ENCODE measurements at regions not wholly inside any gene's neighbourhood (a gene's known extent, or its start where the extent isn't known, plus 50 kb on each side); places are given as distances from the start of the nearest gene placed in this dataset.
"Not testable (repeated sequence)": the region's sequence is repeated elsewhere in the genome, so short reads cannot be mapped to it uniquely, and the experiment has no call there.

DNA sequence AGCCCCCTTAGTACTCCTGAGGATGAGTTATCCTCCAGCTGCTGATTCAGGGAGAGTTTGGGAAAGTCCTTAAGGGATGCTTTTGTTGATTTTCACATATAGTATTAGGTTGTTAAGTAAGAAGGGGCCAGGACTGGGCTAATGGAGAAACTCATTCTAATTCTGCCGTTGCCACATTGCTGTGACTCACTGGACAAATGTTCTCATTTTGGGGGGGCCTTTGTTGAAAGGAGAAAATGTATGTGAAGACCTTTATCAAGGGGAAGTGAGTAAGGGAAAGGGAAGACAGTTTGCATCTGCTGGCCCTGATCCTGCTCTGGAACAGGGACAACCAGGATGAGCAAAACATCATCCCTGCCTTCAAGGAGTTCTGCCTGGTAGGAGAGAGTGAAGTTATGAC, 123.2 kb upstream of the FGGY start:
- DNase-seq (ENCODE audit: low spot score): peak; percentile 66

DNA sequence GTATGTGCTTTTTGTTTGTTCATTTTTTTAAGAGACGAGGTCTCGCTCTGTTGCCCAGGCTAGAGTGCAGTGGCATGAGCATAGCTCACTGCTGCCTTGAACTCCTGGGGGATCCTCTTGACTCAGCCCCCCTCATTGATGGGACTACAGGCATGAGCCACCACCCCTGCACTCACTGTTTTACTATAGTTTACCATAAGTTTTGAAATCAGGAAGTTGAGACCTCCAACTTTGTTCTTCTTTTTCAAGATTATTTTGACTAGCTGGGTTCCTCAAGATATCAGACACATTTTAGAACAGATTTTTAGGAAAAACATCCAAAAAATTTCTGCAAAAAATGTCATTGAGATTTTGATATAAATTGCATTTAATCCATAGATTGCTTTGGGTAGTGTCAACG, 120.4 kb upstream of the FGGY start:
- no peak for DNase-seq (ENCODE audit: low spot score)

DNA sequence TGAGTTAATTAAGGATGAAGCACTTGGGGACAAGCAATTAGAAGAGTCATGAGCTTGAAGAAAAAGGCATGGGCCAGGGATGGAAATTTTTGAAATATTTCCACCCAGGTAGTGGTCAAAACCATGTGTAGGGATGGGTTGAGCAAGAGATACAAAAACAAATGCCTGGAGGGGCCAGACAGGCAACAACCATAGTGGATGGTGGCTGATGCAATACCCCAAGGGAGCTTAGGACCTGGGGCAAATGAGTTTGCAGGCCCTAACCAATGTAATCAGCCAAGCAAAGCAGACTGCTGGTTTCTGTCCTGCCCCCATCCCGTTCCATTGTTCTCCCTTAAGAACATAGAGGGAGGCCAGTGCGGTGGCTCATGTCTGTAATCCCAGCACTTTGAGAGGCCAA, 119.1 kb upstream of the FGGY start:
- DNase-seq (ENCODE audit: low spot score): no peak

DNA sequence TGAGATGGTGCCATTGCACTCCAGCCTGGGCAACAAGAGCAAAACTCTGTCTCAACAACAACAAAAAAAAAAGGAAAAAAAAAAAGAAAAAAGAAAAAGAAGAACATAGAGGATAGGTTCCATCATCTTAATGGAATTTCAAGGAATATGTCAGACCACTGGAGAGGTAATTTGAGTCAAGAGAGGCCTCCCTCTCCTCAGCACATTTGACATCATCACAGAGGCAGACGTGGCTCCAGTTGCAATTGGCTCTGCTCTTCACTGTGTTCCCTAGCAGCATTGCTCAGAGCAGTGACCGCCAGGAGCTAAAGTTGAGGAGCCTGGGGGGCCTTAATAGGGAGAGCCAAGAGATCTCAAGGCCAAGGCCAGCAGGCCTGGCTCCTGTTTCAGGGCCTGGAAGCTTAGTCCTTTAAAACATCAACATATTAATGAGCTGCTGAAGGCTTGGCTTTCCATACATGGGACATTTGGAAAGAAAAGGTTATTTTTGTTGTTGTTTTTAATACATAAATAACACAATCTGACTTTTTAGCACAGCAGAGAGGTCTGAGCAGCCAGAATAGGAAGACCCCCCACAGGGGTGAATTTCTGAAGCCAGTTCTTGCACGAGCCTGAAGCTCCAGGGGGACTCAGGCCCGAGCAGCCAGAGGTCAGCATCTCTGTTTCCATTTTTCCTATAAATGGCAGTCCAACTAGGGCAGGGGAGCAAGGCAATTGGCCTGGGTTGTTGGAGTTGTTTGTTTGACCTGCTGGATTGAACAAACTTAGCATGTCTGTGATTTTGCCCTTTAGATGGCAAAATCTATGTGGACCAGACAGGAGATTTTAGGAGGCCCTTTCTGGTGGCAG, 118.3 kb upstream of the FGGY start:
- DNase-seq (ENCODE audit: low spot score): no peak

DNA sequence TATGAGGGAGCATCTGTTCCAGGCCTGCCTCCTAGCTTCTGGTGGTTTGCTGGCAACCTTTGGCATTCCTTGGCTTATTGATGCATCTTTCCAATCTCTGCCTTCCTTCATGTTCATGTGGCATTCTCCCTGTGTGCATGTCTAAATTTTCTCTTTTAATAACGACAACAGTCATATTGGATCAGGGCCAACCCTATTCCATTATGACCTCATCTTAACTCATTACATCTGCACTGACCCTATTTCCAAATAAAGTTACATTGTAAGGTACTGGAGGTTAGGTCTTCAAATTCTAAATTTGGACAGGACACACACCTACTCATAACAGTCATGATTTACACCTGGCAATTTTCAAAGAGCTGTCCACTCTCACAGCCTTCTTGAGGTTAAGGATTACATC, 117.2 kb upstream of the FGGY start:
- no peak for DNase-seq (ENCODE audit: low spot score)

DNA sequence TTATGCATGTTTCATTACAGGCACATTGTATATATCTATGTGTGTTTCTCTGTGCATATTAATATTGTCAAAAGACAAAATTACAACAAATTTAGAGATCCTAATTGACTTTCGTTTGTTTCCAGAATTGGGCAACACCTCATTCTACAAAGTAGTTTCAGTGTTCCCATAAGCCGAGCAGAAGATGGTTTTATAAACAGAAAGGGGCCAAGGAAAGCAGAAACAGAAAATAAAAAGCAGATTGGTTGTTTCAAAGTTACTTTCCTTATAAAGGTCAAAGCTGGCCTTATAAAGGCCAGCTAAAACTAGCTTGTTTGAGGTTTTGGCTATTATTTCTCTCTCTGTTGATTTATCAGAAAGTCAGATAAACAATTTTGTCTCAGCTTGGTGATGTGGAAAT, 116.2 kb upstream of the FGGY start:
- no peak for DNase-seq (ENCODE audit: low spot score)

DNA sequence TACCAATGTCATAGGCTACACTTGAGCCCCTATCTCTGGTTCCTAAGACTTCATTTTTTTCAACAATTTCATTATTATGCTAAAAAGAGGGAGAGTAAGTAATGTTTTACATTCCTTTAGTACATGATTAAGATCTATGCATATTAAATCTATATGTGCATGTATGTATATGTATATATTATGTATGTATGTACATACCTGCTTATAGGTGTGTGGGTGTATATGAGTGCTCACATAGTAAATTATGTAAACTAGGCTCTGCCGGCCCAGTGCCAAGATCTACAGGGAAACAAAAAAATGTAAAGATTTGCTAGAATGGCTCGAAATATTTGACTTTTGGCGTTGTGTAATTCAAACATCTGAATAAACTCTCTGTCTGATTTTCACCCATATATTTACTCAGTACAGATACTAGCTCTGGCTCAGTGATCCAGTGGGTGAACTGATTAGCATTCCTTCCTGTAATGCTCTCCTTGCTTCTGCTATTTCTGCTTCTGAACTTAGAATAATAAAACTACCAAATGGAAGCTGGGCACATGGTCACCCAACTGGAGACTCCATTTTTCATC, 113.1 kb upstream of the FGGY start:
- DNase-seq (ENCODE audit: low spot score): no peak

DNA sequence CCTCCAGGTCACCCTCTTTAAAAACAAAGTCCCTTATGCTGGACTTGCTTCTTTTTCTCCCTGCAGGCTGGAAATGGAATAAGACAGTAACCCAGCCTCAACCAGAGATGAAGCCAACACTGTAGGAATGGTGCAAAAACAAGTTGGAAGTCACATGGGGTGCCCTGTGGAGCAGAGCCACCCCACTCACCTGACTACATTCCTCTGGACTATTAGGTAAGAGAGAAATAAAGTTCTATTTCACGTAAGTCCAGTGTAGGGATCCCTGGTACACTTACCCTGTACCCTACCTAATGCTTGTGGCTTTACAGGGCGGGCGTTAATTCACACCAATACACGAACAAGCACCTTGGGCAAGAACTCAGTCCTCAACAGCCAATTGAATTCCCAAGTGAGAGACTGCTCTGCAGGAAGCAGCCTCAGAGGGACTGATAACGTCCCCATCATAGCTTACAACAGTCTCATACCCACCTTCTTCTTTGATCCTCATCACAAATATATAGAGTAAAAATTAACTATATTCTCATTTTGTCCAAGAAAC, 112.5 kb upstream of the FGGY start:
- no peak for DNase-seq (ENCODE audit: low spot score)

DNA sequence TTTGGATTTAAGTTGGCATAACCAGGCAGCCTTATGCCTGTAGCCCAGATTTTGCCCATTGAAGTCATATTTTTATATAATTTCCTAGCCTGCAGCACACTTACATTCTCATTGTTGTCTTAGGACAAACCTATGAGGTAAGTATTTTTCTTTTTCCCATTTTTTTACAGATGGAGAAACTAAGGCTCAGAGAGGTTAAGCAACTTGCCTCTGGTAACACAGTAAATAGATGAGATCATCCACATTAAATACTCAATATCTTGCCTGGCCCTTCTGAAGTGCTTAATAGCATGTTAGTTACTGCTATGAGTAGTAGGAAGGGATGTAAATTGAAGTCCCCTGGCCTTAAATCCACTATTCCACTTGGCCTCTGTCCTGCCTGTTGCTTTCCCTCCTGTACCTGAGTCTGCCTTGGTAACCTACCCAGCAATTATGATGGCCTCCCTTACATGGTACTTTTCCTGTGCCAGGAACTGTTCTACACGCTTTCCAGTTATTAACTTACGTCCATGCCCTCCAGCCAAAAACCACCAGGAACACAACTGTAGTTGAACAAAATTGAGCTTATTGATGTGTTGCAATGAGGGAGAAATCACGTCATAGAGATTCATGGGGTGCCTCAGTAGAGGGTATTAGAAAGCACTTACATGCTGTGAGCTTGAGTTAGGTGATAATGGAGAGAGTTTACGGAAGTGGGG, 111.6 kb upstream of the FGGY start:
- DNase-seq (ENCODE audit: low spot score): no peak

DNA sequence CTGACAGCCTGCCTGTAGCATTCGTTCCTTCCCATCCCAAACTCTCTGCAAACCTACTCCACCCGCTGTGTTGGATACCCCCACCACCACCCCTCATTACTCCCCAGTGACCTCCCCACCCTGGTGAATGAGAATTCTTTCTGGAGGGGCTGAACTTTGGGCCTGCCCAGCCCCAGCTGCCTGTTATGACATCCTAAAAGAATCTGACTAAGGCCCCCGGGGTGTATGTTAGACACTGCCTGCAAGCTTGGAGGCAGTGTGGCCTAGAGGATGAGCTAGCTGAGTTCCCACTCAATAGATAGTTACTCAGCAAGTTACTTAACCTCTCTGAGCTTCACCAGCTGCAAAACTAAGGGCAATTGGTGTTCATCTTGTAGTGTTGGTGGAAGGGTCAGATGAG, 110.2 kb upstream of the FGGY start:
- DNase-seq (ENCODE audit: low spot score): peak; percentile 68

DNA sequence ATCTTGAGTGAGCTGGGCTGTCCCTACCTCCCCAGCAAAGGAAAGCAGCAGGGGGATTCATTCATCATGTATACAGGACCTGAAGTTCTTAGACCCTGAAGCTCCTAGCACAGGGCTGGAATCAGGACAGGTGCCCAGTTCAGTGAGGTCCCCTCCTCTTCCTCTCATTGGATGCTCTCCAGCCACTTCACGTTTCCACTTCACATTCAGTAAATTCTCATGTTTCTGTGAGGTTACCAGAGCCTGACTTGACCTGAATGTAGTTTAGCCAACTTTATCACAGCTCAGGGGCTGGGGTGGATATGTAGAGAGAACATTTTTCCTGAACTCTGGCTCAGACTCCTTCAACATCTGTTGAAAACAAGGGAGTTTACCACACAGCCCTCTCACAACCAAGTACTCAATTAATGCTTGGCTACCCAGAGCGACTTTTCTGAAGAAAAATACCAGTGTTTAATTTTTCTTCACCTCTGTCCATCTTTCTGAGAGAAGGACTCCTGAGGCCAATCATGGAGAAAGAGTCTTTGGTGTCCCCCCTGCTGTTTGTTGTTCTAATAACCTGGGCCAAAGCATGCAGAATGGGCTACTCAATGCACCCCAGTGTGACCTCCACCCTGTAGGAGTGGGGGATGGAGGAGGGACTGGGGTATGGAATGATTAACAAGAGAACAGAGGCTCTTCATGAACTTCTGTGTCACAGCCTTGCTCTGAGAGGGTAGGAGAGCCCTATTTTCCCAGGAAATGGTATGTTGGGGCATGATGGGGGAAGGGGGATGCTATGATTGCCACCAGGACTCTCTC, 108.3 kb upstream of the FGGY start:
- no peak for DNase-seq (ENCODE audit: low spot score)

DNA sequence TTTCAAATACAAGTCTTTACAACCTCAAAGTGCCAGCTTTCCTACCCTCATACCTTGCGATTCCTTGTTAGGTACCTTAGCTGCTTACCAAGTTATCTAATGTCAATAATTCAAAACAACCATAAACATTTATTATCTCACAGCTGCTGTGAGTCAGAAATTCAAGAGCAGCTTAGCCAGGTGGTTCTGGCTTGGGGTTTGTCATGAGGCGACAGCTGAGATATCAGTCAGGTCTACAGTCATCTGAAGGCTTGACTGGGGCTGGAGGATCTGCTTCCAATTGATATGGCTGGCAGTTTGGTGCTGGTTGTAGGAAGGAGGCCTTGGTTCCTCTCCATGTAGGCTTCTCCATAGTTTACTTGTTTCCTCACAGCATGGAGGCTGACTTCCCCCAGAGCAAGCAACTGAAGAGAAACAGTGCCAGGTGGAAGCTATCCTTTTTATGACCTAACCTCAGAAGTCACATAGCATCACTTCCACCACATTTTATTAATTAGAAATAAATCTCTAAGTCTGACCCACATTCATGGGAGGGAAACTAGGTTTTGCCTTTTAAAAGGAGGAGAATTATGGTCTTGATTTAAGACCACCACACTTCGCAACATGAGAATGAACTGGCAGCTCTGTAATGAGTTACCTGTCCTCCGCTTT, 103.3 kb upstream of the FGGY start:
- no peak for DNase-seq (ENCODE audit: low spot score)

DNA sequence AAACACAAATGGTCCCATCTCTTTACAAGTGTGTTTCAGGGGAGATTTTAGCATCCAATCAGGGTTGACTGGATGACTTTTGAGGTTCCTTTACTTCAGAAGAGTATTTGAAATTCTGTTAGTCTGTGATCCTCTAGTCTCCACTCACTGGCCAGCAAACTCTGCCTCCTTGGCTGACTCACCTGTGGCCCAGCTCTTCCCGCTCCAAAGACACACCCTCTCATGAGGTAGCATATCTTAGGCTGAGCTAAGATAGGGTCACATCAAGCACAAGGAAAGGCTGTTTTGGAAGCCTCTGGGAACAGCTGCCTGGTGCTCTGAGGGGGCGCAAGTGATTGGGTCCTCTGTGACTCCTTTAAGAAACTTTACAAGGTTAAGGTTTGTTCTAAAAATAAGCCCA, 102.3 kb upstream of the FGGY start:
- no peak for DNase-seq (ENCODE audit: low spot score)

DNA sequence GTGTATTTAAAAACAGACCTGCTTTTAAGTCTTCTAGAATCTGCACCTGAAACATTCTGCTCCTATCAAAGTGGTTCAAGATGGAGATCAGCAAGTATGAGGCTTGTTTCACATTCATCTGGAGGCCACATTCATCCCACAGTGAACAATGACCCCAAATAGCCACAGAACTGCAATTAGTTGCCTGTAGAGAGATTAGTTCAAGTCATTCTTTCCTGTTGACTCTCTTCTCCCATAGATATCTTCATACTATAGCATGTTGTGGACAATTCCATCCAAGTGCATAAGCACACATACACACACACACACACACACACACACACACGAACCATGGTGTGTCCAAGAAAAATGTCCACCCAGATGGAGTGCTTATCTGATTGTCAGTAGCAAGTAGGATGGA, 101.7 kb upstream of the FGGY start:
- DNase-seq (ENCODE audit: low spot score): no peak

DNA sequence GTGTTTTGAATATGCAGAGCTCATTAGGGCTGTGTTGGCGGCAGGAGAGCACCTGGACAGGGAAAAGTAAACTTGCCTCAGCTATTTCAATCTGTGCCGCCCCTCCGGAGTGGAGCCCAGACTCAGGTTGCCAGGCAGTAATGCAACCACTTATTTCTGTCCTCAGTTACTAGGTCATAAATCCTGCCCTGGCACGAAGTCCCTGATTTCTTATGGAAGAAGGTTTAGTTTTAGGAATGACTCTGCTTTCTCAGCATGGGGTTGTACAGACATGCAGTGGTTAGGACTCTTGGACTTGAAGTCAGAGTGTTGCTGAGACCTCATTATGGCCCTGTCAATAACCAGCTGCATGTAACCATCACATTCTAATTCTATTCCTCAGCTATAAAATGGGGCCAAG, 98.3 kb upstream of the FGGY start:
- no peak for DNase-seq (ENCODE audit: low spot score)

DNA sequence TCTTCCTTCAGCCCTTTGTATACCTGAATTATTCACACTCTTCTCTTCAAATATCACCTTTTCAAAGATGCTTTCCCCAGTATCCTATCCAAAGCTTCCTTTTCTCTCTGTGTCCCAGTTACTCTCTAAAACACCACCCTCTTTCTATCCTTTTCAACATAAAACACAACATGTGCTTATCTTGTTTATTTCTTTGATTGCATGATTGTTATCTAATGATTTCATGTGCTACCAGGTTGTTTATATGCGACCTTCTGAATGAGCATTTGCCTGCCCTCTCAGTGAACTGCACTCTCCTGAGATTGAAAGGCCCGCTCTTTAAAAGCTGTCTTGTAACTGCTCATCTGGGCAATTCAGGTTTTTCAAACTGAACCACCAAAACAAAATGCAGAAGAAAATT, 97.7 kb upstream of the FGGY start:
- no peak for DNase-seq (ENCODE audit: low spot score)

DNA sequence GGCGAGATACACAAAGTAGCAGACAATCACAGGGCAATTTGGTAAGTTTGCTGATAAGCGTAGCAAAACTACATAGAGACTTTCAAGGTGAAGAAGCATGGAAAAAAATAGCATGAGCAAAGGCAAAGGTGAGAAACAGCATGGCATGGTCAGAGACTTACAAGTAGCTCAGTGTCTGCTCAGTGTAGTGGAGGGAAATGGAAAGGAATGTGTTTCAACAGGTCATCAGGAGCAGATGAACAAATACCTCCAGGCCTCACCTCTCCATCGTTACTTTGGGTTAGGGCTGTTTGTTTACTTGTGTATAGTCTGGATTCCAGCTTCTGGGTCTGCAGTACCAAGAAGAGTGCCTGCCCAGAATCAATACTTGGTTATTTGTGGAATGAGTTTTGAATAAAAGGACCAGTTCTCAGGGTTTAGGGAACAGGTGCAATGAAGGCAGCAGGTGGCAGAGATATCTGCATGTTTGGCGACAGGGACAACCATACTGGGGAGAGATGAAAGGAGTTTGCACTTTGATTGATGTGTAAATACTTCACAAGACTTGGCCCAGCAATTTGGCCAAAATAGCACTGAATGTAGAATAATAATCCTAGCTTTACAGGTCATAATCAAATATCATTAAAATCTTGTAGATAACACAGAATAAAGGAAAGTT, 97.0 kb upstream of the FGGY start:
- DNase-seq (ENCODE audit: low spot score): no peak

DNA sequence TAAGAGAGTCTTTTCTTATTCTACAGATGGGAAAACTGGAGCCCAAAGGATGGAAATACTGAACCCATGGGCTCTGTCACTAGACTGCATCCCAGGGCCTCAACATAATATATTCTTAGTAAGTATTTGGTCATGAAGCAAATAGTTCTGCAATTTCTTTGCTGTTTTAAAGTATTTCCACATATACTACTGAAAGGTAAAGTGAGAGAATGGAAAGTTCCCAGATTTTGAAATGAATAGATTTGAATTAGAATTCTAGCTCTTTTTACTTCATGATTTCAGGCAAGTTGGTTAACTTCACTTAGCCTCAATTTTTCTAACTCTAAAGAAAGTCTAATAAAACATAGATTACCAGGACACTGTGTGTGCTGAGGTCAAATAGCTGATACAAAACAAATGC, 95.6 kb upstream of the FGGY start:
- no peak for DNase-seq (ENCODE audit: low spot score)

DNA sequence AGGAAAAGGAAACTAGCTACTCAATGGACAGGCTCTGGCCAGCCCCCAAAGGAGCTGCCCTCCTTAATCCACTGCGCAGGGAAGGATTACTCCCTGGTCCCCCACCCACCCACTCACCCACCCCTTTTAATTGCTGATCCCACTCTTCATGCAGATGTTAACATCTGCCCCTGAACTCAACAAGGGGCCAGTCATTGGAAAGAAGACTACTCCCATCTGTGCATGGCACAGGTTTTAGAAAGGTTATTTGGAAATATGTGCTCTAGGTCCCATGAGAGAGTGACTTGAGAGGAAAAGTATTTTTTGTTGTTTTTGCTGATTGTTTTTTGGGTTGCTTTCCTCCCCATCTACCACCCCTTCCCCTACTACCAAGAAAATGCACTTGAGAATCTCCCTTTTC, 94.4 kb upstream of the FGGY start:
- no peak for DNase-seq (ENCODE audit: low spot score)

DNA sequence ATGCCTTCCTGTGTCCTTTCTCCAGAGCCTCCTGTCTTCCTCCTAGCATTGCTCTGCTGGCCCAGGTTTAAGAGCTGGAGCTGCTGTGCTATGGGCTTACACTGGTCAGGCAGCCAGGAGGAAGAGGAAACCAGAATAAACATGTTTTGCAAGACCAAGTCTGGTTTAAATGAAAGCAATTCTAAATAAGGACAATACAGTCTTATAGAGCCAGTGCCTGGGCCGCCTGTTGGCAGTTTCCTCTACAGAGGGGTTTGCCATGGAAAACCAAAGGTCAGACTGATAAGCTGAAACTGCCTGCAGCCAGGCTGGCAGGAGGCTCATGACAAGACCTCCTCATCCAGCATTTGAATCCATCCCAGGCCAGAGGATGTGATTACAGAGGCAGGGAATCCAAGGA, 92.9 kb upstream of the FGGY start:
- DNase-seq (ENCODE audit: low spot score): no peak

DNA sequence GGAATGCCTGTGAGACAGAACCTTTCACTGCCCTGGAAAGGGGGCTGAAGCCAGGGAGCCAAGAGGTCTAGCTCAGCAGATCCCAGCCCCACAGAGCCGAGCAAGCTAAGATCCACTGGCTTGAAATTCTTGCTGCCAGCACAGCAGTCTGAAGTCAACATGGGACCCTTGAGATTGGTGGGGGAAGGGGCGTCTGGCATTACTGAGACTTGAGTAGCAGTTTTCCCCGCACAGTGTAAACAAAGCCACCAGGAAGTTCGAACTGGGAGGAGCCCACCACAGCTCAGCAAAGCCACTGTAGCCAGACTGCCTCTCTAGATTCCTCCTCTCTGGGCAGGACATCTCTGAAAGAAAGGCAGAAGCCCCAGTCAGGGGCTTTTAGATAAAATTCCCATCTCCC, 90.3 kb upstream of the FGGY start:
- DNase-seq (ENCODE audit: low spot score): not testable (repeated sequence)
